ENCODE measurements at regions not wholly inside any gene's neighbourhood (a gene's known extent, or its start where the extent isn't known, plus 50 kb on each side); places are given as distances from the start of the nearest gene placed in this dataset.

- no peak for TF ChIP-seq CTCF (IDR thresholded peaks at IDR 0.05; ENCODE audit: low read depth, low read length)
- in situ Hi-C loops (cut with HindIII; ENCODE audit: low sequenced_read_pairs), result no loop called here
- no peak overlapping the region for H3K4me3 ChIP-seq (ENCODE audit: low read depth, low read length)
- DNase-seq (ENCODE audit: low read depth, low spot score), result no peak
These were observed 177.5 kb downstream of the C5orf15 start for GRCh38 chr5:133790898-133791297.

GRCh38 chr5:133789428-133789827 lies 177.1 kb upstream of the FSTL4 start:
- H3K4me3 ChIP-seq (ENCODE audit: low read depth, low read length), result no peak overlapping the region
- in situ Hi-C loops (cut with HindIII; ENCODE audit: low sequenced_read_pairs), result no loop called here
- TF ChIP-seq CTCF (IDR thresholded peaks at IDR 0.05; ENCODE audit: low read depth, low read length), result no peak
- no peak for DNase-seq (ENCODE audit: low read depth, low spot score)

- no peak for DNase-seq (ENCODE audit: low read depth, low spot score)
- no peak overlapping the region for H3K4me3 ChIP-seq (ENCODE audit: low read depth, low read length)
These were observed 175.8 kb upstream of the FSTL4 start for GRCh38 chr5:133788121-133788520.

GRCh38 chr5:133786420-133786819 lies 174.1 kb upstream of the FSTL4 start:
- TF ChIP-seq CTCF (IDR thresholded peaks at IDR 0.05; ENCODE audit: low read depth, low read length), result no peak
- in situ Hi-C loops (cut with HindIII; ENCODE audit: low sequenced_read_pairs), result no loop called here

More at GRCh38 chr5:133788121-133788520, 175.8 kb upstream of the FSTL4 start:
- in situ Hi-C loops (cut with HindIII; ENCODE audit: low sequenced_read_pairs), result no loop called here
- TF ChIP-seq CTCF (IDR thresholded peaks at IDR 0.05; ENCODE audit: low read depth, low read length), result no peak

GRCh38 chr5:133785182-133785581 lies 172.8 kb upstream of the FSTL4 start:
- DNase-seq (ENCODE audit: low read depth, low spot score), result no peak
- no peak for TF ChIP-seq CTCF (IDR thresholded peaks at IDR 0.05; ENCODE audit: low read depth, low read length)
- H3K4me3 ChIP-seq (ENCODE audit: low read depth, low read length), result no peak overlapping the region
- in situ Hi-C loops (cut with HindIII; ENCODE audit: low sequenced_read_pairs), result no loop called here

More at GRCh38 chr5:133786420-133786819, 174.1 kb upstream of the FSTL4 start:
- DNase-seq (ENCODE audit: low read depth, low spot score), result no peak
- no peak overlapping the region for H3K4me3 ChIP-seq (ENCODE audit: low read depth, low read length)

GRCh38 chr5:133783481-133783880 lies 171.1 kb upstream of the FSTL4 start:
- no peak for TF ChIP-seq CTCF (IDR thresholded peaks at IDR 0.05; ENCODE audit: low read depth, low read length)
- no peak overlapping the region for H3K4me3 ChIP-seq (ENCODE audit: low read depth, low read length)
- no peak for DNase-seq (ENCODE audit: low read depth, low spot score)
- in situ Hi-C loops (cut with HindIII; ENCODE audit: low sequenced_read_pairs), result no loop called here

- in situ Hi-C loops (cut with HindIII; ENCODE audit: low sequenced_read_pairs), result no loop called here
- no peak for TF ChIP-seq CTCF (IDR thresholded peaks at IDR 0.05; ENCODE audit: low read depth, low read length)
- no peak overlapping the region for H3K4me3 ChIP-seq (ENCODE audit: low read depth, low read length)
- DNase-seq (ENCODE audit: low read depth, low spot score), result no peak
These were observed 170.4 kb upstream of the FSTL4 start for GRCh38 chr5:133782736-133783135.
